Posterior cingulate gyrus (tissue), 11 donors: ENCODE measurements at regions not wholly inside any gene's neighbourhood (a gene's known extent, or its start where the extent isn't known, plus 50 kb on each side); places are given as distances from the start of the nearest gene placed in this dataset.

Experiments used
- DNase-seq, 10 donors: peaks; one replicate each; pipeline versions ENCODE4 v3.0.0 to v3.0.0-alpha.2; 2020 to 2021; ENCODE audit warnings: mixed read lengths in 3 of 10
- intact Hi-C: fragments of 100-400 bp; cut with DNase I; formaldehyde crosslinking; loops from one replicate; pipeline ENCODE4 v1.15.1; 2023

GRCh38 chrX:144790148-144790547, 457.2 kb upstream of the SPANXN1 start:
- intact Hi-C loops = no loop called here
- DNase-seq = no peak

DNA sequence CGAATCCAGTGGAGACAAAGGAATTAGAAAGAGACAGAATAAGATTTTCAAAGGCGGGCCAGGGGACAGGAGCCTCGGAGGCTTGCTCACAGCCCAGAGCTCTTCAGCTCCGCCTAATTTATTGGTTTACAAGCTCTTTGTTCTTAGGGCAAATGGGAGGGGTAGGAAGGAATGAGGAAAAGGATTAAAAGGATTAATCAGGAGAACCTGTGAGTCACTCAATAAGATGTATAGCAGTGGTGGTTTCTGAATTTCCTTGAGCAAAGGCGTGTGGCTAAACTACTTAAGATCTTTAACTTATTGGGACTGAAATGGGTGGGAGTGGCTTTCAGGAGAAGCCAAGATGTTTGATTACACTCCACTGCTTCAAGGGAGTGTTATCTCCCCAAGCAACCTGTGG, 456.0 kb upstream of the SPANXN1 start:
- intact Hi-C loops = no loop called here
- no peak for DNase-seq

GRCh38 chrX:144798972-144799371, 448.3 kb upstream of the SPANXN1 start:
- intact Hi-C loops = no loop called here
- DNase-seq = no peak

DNA sequence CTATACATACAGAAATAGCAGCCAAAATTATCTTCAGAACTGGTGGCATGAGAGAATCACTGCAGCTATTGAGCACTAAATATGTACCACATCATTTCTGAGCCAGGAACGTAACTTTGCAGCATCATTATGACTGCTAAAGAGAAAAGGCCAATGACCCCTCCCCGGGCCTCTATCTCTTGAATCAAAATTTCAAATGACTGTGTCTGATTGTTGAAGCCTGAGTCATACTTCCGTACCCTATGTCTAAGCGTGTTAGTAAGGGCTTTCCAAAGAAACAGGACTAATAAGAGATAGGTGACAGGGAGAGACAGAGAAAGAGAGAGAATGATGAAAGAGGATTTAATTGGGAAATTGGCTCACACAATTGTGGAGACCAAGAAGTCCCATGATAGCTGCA, 445.5 kb upstream of the SPANXN1 start:
- no peak for DNase-seq
- intact Hi-C loops = no loop called here

- intact Hi-C loops = no loop called here
- no peak for DNase-seq
Measured at GRCh38 chrX:144809025-144809424, 438.3 kb upstream of the SPANXN1 start.

DNA sequence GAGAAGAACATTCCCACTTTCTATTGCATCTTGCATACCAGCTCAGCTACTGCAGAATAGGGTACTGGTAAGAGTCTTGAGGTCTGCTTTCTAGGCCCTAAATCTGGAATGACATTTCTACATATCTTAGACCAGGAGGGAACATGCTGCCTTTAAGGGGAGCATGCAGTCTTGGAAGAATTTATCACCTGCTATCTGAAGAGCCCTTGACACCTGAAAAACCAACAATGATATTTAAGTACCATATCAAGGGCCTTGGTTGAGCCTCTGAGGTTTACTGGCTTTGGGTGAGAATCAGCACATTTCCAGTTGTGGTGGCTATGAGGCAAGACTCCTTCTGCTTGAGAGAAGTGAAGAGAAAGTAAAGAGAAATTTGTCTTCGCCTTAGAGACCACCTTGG, 436.8 kb upstream of the SPANXN1 start:
- no peak for DNase-seq
- intact Hi-C loops = no loop called here

DNA sequence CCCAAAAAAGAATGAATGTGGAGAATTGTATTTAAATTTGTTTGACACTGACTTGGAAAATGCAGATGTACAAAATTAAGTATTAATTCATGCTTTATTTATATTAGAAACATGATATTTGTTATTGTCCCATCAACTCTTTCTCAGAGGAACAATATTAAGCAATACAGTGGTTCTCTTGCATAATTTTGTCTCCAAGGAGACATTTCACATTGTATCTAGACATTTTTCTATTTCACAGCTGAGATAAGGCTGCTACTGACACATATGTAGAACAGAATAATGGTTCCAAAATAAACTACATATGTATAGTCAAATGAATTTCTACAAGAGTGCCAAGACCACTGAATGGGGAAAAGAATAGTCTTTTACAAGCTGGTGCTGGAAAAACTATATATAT, 427.9 kb upstream of the SPANXN1 start:
- intact Hi-C loops = no loop called here
- no peak for DNase-seq

- intact Hi-C loops = no loop called here
- DNase-seq = no peak
Measured at GRCh38 chrX:144840616-144841015, 406.7 kb upstream of the SPANXN1 start.

DNA sequence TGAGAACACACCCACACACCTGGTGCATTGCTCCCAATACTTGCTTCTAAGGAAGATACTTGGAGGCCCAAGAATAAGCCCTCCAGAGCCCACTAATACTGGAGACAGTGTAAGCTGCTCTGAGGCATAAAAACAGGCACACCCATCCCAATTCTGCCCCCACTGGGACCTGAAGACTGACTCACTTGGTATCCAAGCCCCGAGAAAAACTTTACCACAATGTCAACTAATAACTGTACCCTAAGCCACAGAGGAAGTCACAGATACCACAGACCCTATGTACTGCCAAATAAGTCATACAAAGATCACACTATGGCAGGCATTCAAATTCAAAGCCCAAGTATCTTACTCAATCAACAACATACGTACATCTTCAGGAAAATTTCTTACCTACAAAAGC, 398.2 kb upstream of the SPANXN1 start:
- intact Hi-C loops = no loop called here
- DNase-seq = no peak

DNA sequence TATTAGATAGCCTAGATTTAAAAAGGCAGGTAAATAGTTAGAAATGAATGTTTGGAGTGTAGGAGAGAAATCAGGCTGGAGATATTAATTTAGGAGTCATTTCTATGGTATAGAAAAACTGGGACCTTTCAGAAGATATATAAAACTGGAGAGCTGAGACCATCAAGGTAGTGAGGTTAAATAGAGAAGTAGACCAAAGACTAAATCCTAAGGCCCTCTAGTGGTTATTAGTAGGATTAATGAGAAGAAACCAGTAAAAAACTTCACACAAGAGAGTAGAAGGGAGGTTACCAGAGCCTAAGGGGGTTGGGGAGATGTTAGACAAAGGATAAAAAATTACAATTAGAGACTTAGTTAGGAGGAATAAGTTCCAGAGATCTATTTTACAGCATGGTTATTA, 351.0 kb upstream of the SPANXN1 start:
- intact Hi-C loops = no loop called here
- no peak for DNase-seq

- DNase-seq = no peak
- intact Hi-C loops = no loop called here
Measured at GRCh38 chrX:144901521-144901920, 345.8 kb upstream of the SPANXN1 start.

- no peak for DNase-seq
- intact Hi-C loops = no loop called here
Measured at GRCh38 chrX:144916785-144917184, 330.5 kb upstream of the SPANXN1 start.

GRCh38 chrX:144918936-144919335, 328.4 kb upstream of the SPANXN1 start:
- intact Hi-C loops = no loop called here
- DNase-seq = no peak

- intact Hi-C loops = no loop called here
- no peak for DNase-seq
Measured at GRCh38 chrX:144946666-144947065, 300.6 kb upstream of the SPANXN1 start.
